ENCODE measurements at regions not wholly inside any gene's neighbourhood (a gene's known extent, or its start where the extent isn't known, plus 50 kb on each side); places are given as distances from the start of the nearest gene placed in this dataset.

- TF ChIP-seq POLR2A (IDR thresholded peaks at IDR 0.05) (no peak), EP300 (IDR thresholded peaks at IDR 0.05) (no peak), CTCF (IDR thresholded peaks at IDR 0.05) (no peak), POLR2AphosphoS5 (IDR thresholded peaks at IDR 0.05) (no peak)
- H3K27me3 ChIP-seq: no peaks in the 10 kb centered on the region
- no peaks in the 10 kb centered on the region for H3K4me1 ChIP-seq
- no peaks in the 10 kb centered on the region for H3K36me3 ChIP-seq
- no peak overlapping the region for H3K4me3 ChIP-seq
- no peaks in the 10 kb centered on the region for H3K9me3 ChIP-seq
- no peak for DNase-seq (ENCODE audit: low spot score in 2 of 2)
- no peak overlapping the region for H3K27ac ChIP-seq
- WGBS: 87% methylated on average over 3 of the region's 3 CpGs
Observed at GRCh38 chr10:78254013-78254412, 220.3 kb downstream of the RPS24 start.

- WGBS: 85% methylated on average over 3 of the region's 3 CpGs
- Histone ChIP-seq H3K27ac (no peak overlapping the region), H3K9me3 (no peaks in the 10 kb centered on the region), H3K36me3 (no peaks in the 10 kb centered on the region), H3K27me3 (no peaks in the 10 kb centered on the region), H3K4me3 (no peak overlapping the region), H3K4me1 (no peaks in the 10 kb centered on the region)
- no peak for TF ChIP-seq POLR2AphosphoS5 (IDR thresholded peaks at IDR 0.05)
- no peak for TF ChIP-seq POLR2A (IDR thresholded peaks at IDR 0.05)
- TF ChIP-seq CTCF (IDR thresholded peaks at IDR 0.05): no peak
- no peak for TF ChIP-seq EP300 (IDR thresholded peaks at IDR 0.05)
- no peak for DNase-seq (ENCODE audit: low spot score in 2 of 2)
Observed at GRCh38 chr10:78255214-78255613, 221.6 kb downstream of the RPS24 start.

GRCh38 chr10:78255796-78256638, 222.4 kb downstream of the RPS24 start:
- no peak for TF ChIP-seq POLR2A (IDR thresholded peaks at IDR 0.05)
- TF ChIP-seq POLR2AphosphoS5 (IDR thresholded peaks at IDR 0.05): peak in 1 of 3 donors; percentile 67
- no peak for TF ChIP-seq EP300 (IDR thresholded peaks at IDR 0.05)
- TF ChIP-seq CTCF (IDR thresholded peaks at IDR 0.05): no peak

GRCh38 chr10:78258323-78259030, 224.8 kb downstream of the RPS24 start:
- 94% methylated on average over 4 of the region's 4 CpGs for WGBS
- Histone ChIP-seq H3K27ac (no peak overlapping the region), H3K4me1 (no peaks in the 10 kb centered on the region), H3K36me3 (no peaks in the 10 kb centered on the region), H3K9me3 (no peaks in the 10 kb centered on the region), H3K4me3 (no peak overlapping the region), H3K27me3 (no peaks in the 10 kb centered on the region)
- DNase-seq (ENCODE audit: low spot score in 2 of 2): no peak
- TF ChIP-seq EP300 (IDR thresholded peaks at IDR 0.05) (no peak), POLR2AphosphoS5 (IDR thresholded peaks at IDR 0.05) (no peak), POLR2A (IDR thresholded peaks at IDR 0.05) (no peak), CTCF (IDR thresholded peaks at IDR 0.05) (no peak)

More at GRCh38 chr10:78255796-78256638, 222.4 kb downstream of the RPS24 start:
- peak in 1 of 2 donors; percentile 69 for DNase-seq (ENCODE audit: low spot score in 2 of 2)
- Histone ChIP-seq H3K36me3 (no peaks in the 10 kb centered on the region), H3K4me3 (no peak overlapping the region), H3K27me3 (no peaks in the 10 kb centered on the region), H3K4me1 (no peaks in the 10 kb centered on the region), H3K9me3 (no peaks in the 10 kb centered on the region), H3K27ac (no peak overlapping the region)
- WGBS: 76% methylated on average over 5 of the region's 9 CpGs

- Histone ChIP-seq H3K27ac (no peak overlapping the region), H3K36me3 (no peaks in the 10 kb centered on the region), H3K4me1 (no peaks in the 10 kb centered on the region), H3K4me3 (no peak overlapping the region), H3K27me3 (no peaks in the 10 kb centered on the region), H3K9me3 (no peaks in the 10 kb centered on the region)
- 79% methylated on average over 3 of the region's 3 CpGs for WGBS
- no peak for TF ChIP-seq POLR2A (IDR thresholded peaks at IDR 0.05)
- no peak for TF ChIP-seq EP300 (IDR thresholded peaks at IDR 0.05)
- no peak for TF ChIP-seq POLR2AphosphoS5 (IDR thresholded peaks at IDR 0.05)
- TF ChIP-seq CTCF (IDR thresholded peaks at IDR 0.05): no peak
- no peak for DNase-seq (ENCODE audit: low spot score in 2 of 2)
Observed at GRCh38 chr10:78259391-78259790, 225.7 kb downstream of the RPS24 start.

Data from suprapubic skin (tissue), 4 donors.